ENCODE measurements at regions not wholly inside any gene's neighbourhood (a gene's known extent, or its start where the extent isn't known, plus 50 kb on each side); places are given as distances from the start of the nearest gene placed in this dataset.
"Not testable (repeated sequence)": the region's sequence is repeated elsewhere in the genome, so short reads cannot be mapped to it uniquely, and the experiment has no call there.

DNA sequence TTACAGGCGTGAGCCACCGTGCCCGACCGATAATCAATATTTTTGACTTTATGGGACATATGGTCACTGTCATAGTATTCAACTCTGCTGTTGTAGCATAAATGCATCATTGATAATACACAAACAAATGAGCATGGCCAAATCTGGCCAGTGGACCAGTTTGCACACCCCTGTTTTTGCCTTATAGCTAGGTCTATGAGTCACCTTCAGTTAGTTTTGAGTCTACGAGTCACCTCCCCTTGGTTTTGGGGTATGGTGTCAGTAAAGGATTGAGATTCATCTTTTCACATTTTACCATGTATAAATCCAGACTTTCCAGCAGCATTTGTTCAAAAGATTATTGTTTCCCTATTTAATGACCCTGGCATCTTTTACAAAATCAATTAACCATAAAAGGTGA lies 362.5 kb upstream of the NRP1 start:
- H3F3A ChIP-seq (ENCODE audit: low read depth), result no peaks in the 10 kb centered on the region
- no peaks in the 10 kb centered on the region for H3K9me3 ChIP-seq (ENCODE audit: insufficient read depth, low read depth, low read length)
- H3K4me1 ChIP-seq (ENCODE audit: insufficient read depth, low read length, poor library complexity, severe bottlenecking), result no peaks in the 10 kb centered on the region
- H3K79me2 ChIP-seq (ENCODE audit: insufficient read depth, low read length), result no peaks in the 10 kb centered on the region
- no peak overlapping the region for H3K9ac ChIP-seq (ENCODE audit: low read depth, low read length, poor library complexity, severe bottlenecking)
- no peaks in the 10 kb centered on the region for H3K36me3 ChIP-seq (ENCODE audit: insufficient read depth, low read length)
- no peaks in the 10 kb centered on the region for H3K27me3 ChIP-seq (ENCODE audit: insufficient read depth, low read length, poor library complexity, severe bottlenecking)
- no peaks in the 10 kb centered on the region for H4K20me1 ChIP-seq (ENCODE audit: insufficient read depth, low read length, poor library complexity, severe bottlenecking)
- H2AFZ ChIP-seq (ENCODE audit: low read length), result no peak overlapping the region
- TF ChIP-seq EZH2phosphoT487 (IDR thresholded peaks at IDR 0.05; ENCODE audit: borderline replicate concordance), result no peak
- TF ChIP-seq, protein P1, sequence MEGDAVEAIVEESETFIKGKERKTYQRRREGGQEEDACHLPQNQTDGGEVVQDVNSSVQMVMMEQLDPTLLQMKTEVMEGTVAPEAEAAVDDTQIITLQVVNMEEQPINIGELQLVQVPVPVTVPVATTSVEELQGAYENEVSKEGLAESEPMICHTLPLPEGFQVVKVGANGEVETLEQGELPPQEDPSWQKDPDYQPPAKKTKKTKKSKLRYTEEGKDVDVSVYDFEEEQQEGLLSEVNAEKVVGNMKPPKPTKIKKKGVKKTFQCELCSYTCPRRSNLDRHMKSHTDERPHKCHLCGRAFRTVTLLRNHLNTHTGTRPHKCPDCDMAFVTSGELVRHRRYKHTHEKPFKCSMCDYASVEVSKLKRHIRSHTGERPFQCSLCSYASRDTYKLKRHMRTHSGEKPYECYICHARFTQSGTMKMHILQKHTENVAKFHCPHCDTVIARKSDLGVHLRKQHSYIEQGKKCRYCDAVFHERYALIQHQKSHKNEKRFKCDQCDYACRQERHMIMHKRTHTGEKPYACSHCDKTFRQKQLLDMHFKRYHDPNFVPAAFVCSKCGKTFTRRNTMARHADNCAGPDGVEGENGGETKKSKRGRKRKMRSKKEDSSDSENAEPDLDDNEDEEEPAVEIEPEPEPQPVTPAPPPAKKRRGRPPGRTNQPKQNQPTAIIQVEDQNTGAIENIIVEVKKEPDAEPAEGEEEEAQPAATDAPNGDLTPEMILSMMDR (conservative IDR thresholded peaks at IDR 0.05; ENCODE audit: low read length), result no peak
- H3K4me3 ChIP-seq (ENCODE audit: low read length, poor library complexity, severe bottlenecking), result no peak overlapping the region
- no peak overlapping the region for H3K4me2 ChIP-seq (ENCODE audit: low read depth, low read length, poor library complexity, severe bottlenecking)
- no peaks in the 10 kb centered on the region for H3K9me2 ChIP-seq (replicated peaks; ENCODE audit: low read depth, low read length)

DNA sequence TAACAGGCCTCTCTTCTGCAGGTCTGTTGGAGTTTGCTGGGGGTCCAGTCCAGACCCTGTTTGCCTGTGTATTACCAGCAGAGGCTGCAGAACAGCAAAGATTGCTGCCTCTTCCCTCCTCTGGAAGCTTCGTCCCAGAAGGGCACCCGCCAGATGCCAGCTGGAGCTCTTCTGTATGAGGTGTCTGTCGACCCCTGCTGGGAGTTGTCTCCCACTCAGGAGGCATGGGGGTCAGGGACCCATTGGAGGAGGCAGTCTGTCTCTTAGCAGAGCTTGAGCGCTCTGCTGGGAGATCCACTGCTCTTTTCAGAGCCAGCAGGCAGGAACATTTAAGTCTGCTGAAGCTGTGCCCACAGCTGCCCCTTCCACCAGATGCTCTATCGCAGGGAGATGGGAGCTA lies 361.1 kb upstream of the NRP1 start:
- no peak for TF ChIP-seq EZH2phosphoT487 (IDR thresholded peaks at IDR 0.05; ENCODE audit: borderline replicate concordance)
- TF ChIP-seq, protein P1 (conservative IDR thresholded peaks at IDR 0.05; ENCODE audit: low read length), result no peak
- no peak overlapping the region for H3K4me2 ChIP-seq (ENCODE audit: low read depth, low read length, poor library complexity, severe bottlenecking)

DNA sequence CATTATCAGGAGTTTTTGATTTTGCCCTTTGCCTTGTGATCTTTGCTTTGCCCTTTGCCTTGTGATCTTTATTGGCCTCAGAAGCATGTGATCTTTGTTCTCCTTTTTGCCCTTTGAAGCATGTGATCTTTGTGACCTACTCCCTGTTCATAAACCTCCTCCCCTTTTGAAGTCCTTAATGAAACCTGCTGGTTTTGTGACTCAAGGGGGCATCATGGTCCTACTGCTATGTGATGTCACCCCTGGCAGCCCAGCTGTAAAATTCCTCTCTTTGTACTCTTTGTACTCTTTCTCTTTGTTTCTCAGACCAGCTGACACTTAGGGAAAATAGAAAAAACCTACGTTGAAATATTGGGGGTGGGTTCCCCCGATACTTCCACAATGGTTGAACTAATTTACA lies 356.1 kb upstream of the NRP1 start:
- not testable (repeated sequence) for H3K4me3 ChIP-seq (ENCODE audit: low read length, poor library complexity, severe bottlenecking); H3K27me3 ChIP-seq (ENCODE audit: insufficient read depth, low read length, poor library complexity, severe bottlenecking); H3K9ac ChIP-seq (ENCODE audit: low read depth, low read length, poor library complexity, severe bottlenecking)

More for the DNA sequence above, 361.1 kb upstream of the NRP1 start:
- H3F3A ChIP-seq (ENCODE audit: low read depth), result no peaks in the 10 kb centered on the region
- no peak overlapping the region for H3K4me3 ChIP-seq (ENCODE audit: low read length, poor library complexity, severe bottlenecking)
- no peak overlapping the region for H2AFZ ChIP-seq (ENCODE audit: low read length)
- H3K9me2 ChIP-seq (replicated peaks; ENCODE audit: low read depth, low read length), result no peaks in the 10 kb centered on the region
- no peaks in the 10 kb centered on the region for H3K79me2 ChIP-seq (ENCODE audit: insufficient read depth, low read length)
- no peaks in the 10 kb centered on the region for H3K27me3 ChIP-seq (ENCODE audit: insufficient read depth, low read length, poor library complexity, severe bottlenecking)
- H3K9ac ChIP-seq (ENCODE audit: low read depth, low read length, poor library complexity, severe bottlenecking), result no peak overlapping the region
- no peaks in the 10 kb centered on the region for H3K4me1 ChIP-seq (ENCODE audit: insufficient read depth, low read length, poor library complexity, severe bottlenecking)
- no peaks in the 10 kb centered on the region for H4K20me1 ChIP-seq (ENCODE audit: insufficient read depth, low read length, poor library complexity, severe bottlenecking)
- H3K9me3 ChIP-seq (ENCODE audit: insufficient read depth, low read depth, low read length), result no peaks in the 10 kb centered on the region
- H3K36me3 ChIP-seq (ENCODE audit: insufficient read depth, low read length), result no peaks in the 10 kb centered on the region

DNA sequence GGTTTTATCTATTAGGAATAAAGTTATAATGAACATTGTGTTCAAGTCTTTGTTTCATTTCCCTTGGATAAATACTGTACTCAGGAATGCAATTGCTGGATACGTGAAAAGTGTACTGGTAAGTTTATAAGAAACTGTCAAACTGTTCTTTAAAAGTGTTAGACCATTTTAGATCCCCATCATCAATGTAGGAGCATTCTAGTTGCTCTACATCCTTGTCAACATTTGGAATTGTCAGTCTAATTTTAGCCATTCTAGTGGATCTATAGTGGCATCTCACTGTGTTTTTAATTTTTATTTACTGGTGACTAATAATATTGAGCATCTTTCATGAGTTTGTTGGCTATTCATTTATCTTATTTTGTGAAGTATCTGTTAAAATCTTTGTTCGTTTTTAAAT lies 354.0 kb upstream of the NRP1 start:
- no peak for TF ChIP-seq EZH2phosphoT487 (IDR thresholded peaks at IDR 0.05; ENCODE audit: borderline replicate concordance)
- TF ChIP-seq, protein P1 (conservative IDR thresholded peaks at IDR 0.05; ENCODE audit: low read length), result no peak
- no peaks in the 10 kb centered on the region for H3K9me3 ChIP-seq (ENCODE audit: insufficient read depth, low read depth, low read length)

More for the DNA sequence above, 356.1 kb upstream of the NRP1 start:
- H3K9me3 ChIP-seq (ENCODE audit: insufficient read depth, low read depth, low read length); H3K79me2 ChIP-seq (ENCODE audit: insufficient read depth, low read length); H3K4me2 ChIP-seq (ENCODE audit: low read depth, low read length, poor library complexity, severe bottlenecking); H3K36me3 ChIP-seq (ENCODE audit: insufficient read depth, low read length); H3K9me2 ChIP-seq (replicated peaks; ENCODE audit: low read depth, low read length); H2AFZ ChIP-seq (ENCODE audit: low read length); H4K20me1 ChIP-seq (ENCODE audit: insufficient read depth, low read length, poor library complexity, severe bottlenecking); H3K4me1 ChIP-seq (ENCODE audit: insufficient read depth, low read length, poor library complexity, severe bottlenecking); H3F3A ChIP-seq (ENCODE audit: low read depth): not testable (repeated sequence)

More for the DNA sequence above, 354.0 kb upstream of the NRP1 start:
- Histone ChIP-seq H3K79me2 (ENCODE audit: insufficient read depth, low read length) (no peaks in the 10 kb centered on the region), H4K20me1 (ENCODE audit: insufficient read depth, low read length, poor library complexity, severe bottlenecking) (no peaks in the 10 kb centered on the region), H2AFZ (ENCODE audit: low read length) (no peak overlapping the region), H3K9me2 (replicated peaks; ENCODE audit: low read depth, low read length) (no peaks in the 10 kb centered on the region), H3K36me3 (ENCODE audit: insufficient read depth, low read length) (no peaks in the 10 kb centered on the region), H3K9ac (ENCODE audit: low read depth, low read length, poor library complexity, severe bottlenecking) (no peak overlapping the region), H3K4me2 (ENCODE audit: low read depth, low read length, poor library complexity, severe bottlenecking) (no peak overlapping the region), H3K4me3 (ENCODE audit: low read length, poor library complexity, severe bottlenecking) (no peak overlapping the region), H3K27me3 (ENCODE audit: insufficient read depth, low read length, poor library complexity, severe bottlenecking) (no peaks in the 10 kb centered on the region), H3F3A (ENCODE audit: low read depth) (no peaks in the 10 kb centered on the region), H3K4me1 (ENCODE audit: insufficient read depth, low read length, poor library complexity, severe bottlenecking) (no peaks in the 10 kb centered on the region)
